ENCODE measurements at regions not wholly inside any gene's neighbourhood (a gene's known extent, or its start where the extent isn't known, plus 50 kb on each side); places are given as distances from the start of the nearest gene placed in this dataset.

GRCh38 chr16:13426269-13426668 is 493.7 kb upstream of the ERCC4 start:
- H3K27me3 ChIP-seq (ENCODE audit: insufficient read depth, low read length) = no peaks in the 10 kb centered on the region
- no peak overlapping the region for H4K8ac ChIP-seq (replicated peaks; ENCODE audit: insufficient read length, low read depth, low read length)
- H2BK20ac ChIP-seq (ENCODE audit: low read depth, low read length, poor library complexity, severe bottlenecking) = no peak overlapping the region
- no peak overlapping the region for H3K18ac ChIP-seq (ENCODE audit: insufficient read length, low read depth, low read length)
- DNase-seq = peak; percentile 53
- no CpG with 5 or more reads among the region's 6 CpGs for WGBS (ENCODE audit: extremely low coverage, insufficient read length, low lambda C conversion rate)
- H3K4me2 ChIP-seq (ENCODE audit: insufficient read depth, insufficient read length, low read length) = no peak overlapping the region
- no peak overlapping the region for H3K27ac Mint-ChIP-seq
- no peaks in the 10 kb centered on the region for H3K4me1 ChIP-seq (ENCODE audit: insufficient read depth, low read length)
- no peak overlapping the region for H2BK120ac ChIP-seq (ENCODE audit: low read depth, low read length, poor library complexity, severe bottlenecking)
- H4K20me1 ChIP-seq (ENCODE audit: control insufficient read depth, insufficient read depth, insufficient read length) = no peaks in the 10 kb centered on the region
- H3K9ac ChIP-seq (ENCODE audit: extremely low read depth, insufficient read length, low read length) = no peak overlapping the region
- H3K27ac ChIP-seq (ENCODE audit: insufficient read length, low read depth, low read length) = no peak overlapping the region
- H2AFZ ChIP-seq (ENCODE audit: low read length) = no peak overlapping the region
- no peak overlapping the region for H3K23ac ChIP-seq (ENCODE audit: insufficient read length, low read depth, low read length)
- no peak overlapping the region for H3K56ac ChIP-seq (ENCODE audit: insufficient read length, low read depth, low read length)
- H3K4me3 Mint-ChIP-seq = no peak overlapping the region
- no peak overlapping the region for H2AK5ac ChIP-seq (ENCODE audit: insufficient read length, low read length)
- no peak overlapping the region for H4K5ac ChIP-seq (ENCODE audit: insufficient read length, low read depth, low read length)
- TF ChIP-seq CTCF (conservative IDR thresholded peaks at IDR 0.05) = peak; percentile 67
- H3K9me3 ChIP-seq (ENCODE audit: control insufficient read depth, low read depth, low read length) = no peaks in the 10 kb centered on the region
- H3T11ph ChIP-seq (ENCODE audit: low read length) = no peak overlapping the region
- H3K9me3 Mint-ChIP-seq = peaks cover 7 to 10% of the 10 kb centered on the region in 2 experiments; a peak in 3 of 5 replicates
- H3K4ac ChIP-seq (ENCODE audit: low read depth, low read length) = no peak overlapping the region
- no peak overlapping the region for H2BK5ac ChIP-seq (ENCODE audit: insufficient read length, low read length)
- H3K36me3 Mint-ChIP-seq (ENCODE audit: insufficient read depth in 1 of 3, low read depth in 3 of 3) = peaks cover 5 to 9% (median 8%) of the 10 kb centered on the region in 3 experiments; a peak in 5 of 7 replicates
- no peaks in the 10 kb centered on the region for H3K79me2 ChIP-seq (ENCODE audit: insufficient read depth, low read length)
- H3K4me1 Mint-ChIP-seq = peaks cover 8 to 27% of the 10 kb centered on the region in 2 experiments
- H3K27me3 Mint-ChIP-seq (ENCODE audit: low read depth) = no peaks in the 10 kb centered on the region
- no peaks in the 10 kb centered on the region for H3K23me2 ChIP-seq (ENCODE audit: insufficient read length, low read depth, low read length, poor library complexity, severe bottlenecking)
- no peak overlapping the region for H3K14ac ChIP-seq (ENCODE audit: insufficient read depth, low read length)
- no peaks in the 10 kb centered on the region for H3K79me1 ChIP-seq (ENCODE audit: insufficient read depth, low read depth, low read length, poor library complexity, severe bottlenecking)
- H2BK15ac ChIP-seq (ENCODE audit: low read depth, low read length) = no peak overlapping the region
- no peak overlapping the region for H2BK12ac ChIP-seq (ENCODE audit: insufficient read length, low read depth, low read length)
- no peak overlapping the region for H4K91ac ChIP-seq (ENCODE audit: insufficient read length, low read depth, low read length)
